Cardiac fibroblast (primary cell): ENCODE measurements at regions not wholly inside any gene's neighbourhood (a gene's known extent, or its start where the extent isn't known, plus 50 kb on each side); places are given as distances from the start of the nearest gene placed in this dataset.

ENCODE experiments used
- DNase-seq, 2 donors: peaks; one replicate each; pipeline versions ENCODE4 v3.0.0 to v3.0.0-alpha.2; 2010; ENCODE audit warnings: low read depth in 2 of 2
- H3K4me3 ChIP-seq, 2 donors: replicated peaks in 1 of 2; 1 replicate in 1 of 2; 2 replicates in 1 of 2; pipeline ENCODE4 v1.5.1; 2011; ENCODE audit warnings: low read depth in 2 of 2, low read length in 2 of 2, mild to moderate bottlenecking in 2 of 2, moderate library complexity in 1 of 2
- TF ChIP-seq, protein P1 (sequence below): IDR thresholded peaks from one replicate; pipeline ENCODE4 v1.5.1; 2011; ENCODE audit warnings: low read depth, mild to moderate bottlenecking, low read length, inconsistent platforms

DNA sequence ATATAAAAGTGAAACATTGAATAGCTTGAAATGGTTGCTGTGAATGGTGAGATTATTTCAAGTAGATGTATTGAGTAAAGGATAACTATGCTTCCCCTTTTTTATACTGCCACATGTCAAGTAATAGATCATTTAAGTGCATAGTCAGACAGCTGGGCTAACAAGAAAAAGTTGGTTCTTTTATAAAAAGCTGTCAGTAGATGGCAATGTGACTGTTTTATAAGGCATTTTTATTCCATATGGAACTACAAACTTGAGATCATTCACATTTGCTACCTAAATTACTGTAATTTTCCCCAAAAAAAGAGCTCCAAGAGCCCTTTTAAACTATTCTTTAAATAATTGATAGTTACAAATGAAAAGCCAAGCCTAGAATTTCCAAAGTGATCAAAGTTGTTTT is 831.0 kb downstream of the C4orf33 start:
- no peak overlapping the region for H3K4me3 ChIP-seq
- TF ChIP-seq, protein P1, sequence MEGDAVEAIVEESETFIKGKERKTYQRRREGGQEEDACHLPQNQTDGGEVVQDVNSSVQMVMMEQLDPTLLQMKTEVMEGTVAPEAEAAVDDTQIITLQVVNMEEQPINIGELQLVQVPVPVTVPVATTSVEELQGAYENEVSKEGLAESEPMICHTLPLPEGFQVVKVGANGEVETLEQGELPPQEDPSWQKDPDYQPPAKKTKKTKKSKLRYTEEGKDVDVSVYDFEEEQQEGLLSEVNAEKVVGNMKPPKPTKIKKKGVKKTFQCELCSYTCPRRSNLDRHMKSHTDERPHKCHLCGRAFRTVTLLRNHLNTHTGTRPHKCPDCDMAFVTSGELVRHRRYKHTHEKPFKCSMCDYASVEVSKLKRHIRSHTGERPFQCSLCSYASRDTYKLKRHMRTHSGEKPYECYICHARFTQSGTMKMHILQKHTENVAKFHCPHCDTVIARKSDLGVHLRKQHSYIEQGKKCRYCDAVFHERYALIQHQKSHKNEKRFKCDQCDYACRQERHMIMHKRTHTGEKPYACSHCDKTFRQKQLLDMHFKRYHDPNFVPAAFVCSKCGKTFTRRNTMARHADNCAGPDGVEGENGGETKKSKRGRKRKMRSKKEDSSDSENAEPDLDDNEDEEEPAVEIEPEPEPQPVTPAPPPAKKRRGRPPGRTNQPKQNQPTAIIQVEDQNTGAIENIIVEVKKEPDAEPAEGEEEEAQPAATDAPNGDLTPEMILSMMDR, result no peak
- DNase-seq, result peak in 1 of 2 donors; percentile 9

DNA sequence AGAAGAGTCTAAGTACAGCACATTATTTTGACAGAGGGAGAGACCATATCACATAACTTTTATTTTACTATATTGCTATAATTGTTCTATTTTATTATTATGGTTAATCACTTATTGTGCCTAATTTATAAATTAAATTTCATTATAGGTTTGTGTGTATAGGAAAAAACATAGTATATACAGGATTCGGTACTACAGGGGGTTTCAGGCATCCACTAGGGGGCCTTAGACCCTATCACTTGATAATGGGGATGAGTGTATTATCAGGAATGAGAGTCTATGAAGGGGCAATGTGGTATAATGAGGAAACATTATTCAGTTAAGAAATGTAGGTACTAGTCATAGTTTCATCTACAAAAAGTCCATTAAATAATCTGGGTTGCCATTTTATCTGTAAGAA is 833.1 kb downstream of the C4orf33 start:
- TF ChIP-seq, protein P1, result no peak
- DNase-seq, result no peak
- no peak overlapping the region for H3K4me3 ChIP-seq

DNA sequence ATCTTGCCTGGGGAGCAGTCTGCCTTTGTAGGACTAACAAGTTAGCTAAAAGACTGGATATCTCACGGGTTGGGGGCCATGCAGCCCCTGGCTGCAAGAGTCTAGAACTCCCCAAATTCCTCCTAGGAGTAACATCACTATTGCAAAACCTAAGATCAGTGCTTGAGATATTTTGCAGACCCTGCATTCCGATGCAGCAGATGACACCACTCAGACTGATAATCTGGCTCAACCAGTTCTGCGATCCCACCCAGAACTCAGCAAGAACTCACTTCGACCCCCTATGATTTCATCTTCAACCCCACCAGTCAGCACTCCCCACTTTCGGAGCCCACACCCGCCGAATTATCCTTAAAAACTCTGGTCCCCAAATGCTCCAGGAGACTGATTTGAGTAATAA is 834.0 kb downstream of the C4orf33 start:
- H3K4me3 ChIP-seq, result no peak overlapping the region
- no peak for DNase-seq
- TF ChIP-seq, protein P1, result no peak

DNA sequence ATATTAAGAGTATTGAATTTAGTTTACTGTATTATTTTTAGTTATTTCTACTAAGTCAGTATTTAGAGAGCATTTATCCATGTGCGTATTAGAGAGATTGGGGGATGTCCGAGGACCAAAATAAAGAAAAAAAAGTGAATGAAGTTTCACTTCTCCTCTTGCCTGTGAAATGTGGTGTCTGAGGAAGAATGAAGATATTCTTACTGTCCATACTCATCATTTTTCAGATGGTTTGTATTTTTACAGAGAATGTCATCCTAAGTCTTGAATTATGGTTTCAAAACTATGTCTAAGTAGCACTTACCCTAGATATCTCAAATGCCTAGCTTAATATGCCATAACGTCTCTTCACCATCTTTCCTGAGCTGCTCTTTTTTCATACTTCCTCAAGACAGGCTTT is 854.3 kb downstream of the C4orf33 start:
- TF ChIP-seq, protein P1, result no peak
- no peak overlapping the region for H3K4me3 ChIP-seq
- no peak for DNase-seq

DNA sequence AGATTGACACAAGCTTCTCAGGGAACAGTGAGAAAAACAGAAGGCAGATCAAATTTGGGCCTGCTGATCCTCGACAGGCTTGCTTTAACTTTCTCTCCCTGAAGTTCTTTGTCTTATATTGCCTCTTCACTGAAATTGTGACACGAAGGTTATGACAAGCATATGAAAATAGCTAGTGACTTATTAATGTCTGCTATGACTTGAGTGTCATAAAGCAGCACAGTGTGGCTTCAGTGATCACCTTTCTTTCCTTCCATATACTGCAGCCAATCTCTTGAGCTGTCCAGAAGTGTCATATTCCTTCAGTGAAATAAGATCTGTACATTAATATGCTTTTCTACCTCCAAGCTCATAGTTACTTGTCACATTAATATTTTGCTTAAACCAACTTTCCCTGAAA is 870.2 kb downstream of the C4orf33 start:
- TF ChIP-seq, protein P1, result no peak
- no peak overlapping the region for H3K4me3 ChIP-seq
- DNase-seq, result no peak

DNA sequence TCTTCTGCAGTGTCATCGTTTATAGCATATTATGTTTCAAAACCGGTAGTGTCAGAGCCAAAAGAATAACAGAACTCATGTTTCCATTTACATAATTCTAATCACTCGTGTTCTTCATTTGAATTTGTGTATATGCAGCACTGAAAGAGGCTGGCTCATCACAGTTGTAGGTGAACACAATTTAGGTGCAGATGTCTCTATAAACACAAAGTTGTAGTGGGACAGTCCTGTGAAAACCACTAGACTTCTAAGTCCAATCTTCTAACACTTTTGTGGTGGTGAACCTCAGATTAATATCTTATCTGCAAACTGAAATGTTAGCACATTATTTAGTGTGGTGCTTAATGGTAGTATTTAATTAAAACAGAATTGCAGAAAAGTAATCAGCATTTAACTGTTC is 872.4 kb downstream of the C4orf33 start:
- H3K4me3 ChIP-seq, result no peak overlapping the region
- TF ChIP-seq, protein P1, result no peak
- no peak for DNase-seq

DNA sequence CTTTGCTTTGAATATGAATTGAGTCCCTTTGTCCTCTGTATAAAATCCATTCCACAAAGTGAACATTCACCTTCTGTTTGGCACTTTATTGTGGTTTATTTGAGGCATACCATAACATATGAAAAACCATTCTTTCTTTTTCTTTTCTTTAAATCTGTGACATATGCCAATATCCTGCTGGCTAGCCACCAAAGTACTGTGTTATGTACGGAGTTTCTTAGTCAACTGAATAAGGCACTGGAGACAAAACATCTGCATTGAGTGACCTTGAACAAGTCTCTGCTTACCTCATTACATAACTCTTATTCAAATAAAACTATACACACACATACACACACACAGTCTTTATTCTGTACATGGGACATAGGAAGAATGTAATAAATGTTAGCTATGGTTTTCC is 872.8 kb downstream of the C4orf33 start:
- TF ChIP-seq, protein P1, result no peak
- DNase-seq, result no peak
- H3K4me3 ChIP-seq, result no peak overlapping the region
